Hypothalamus (tissue), 51 donors: ENCODE measurements at regions not wholly inside any gene's neighbourhood (a gene's known extent, or its start where the extent isn't known, plus 50 kb on each side); places are given as distances from the start of the nearest gene placed in this dataset.

Experiments
- DNase-seq, 51 donors: peaks; one replicate each; lab custom pipeline; 2025; lab: John Stamatoyannopoulos, UW

GRCh38 chr12:113688313-113688712 is 216.6 kb upstream of the LHX5 start:
- DNase-seq, result no peak

DNA sequence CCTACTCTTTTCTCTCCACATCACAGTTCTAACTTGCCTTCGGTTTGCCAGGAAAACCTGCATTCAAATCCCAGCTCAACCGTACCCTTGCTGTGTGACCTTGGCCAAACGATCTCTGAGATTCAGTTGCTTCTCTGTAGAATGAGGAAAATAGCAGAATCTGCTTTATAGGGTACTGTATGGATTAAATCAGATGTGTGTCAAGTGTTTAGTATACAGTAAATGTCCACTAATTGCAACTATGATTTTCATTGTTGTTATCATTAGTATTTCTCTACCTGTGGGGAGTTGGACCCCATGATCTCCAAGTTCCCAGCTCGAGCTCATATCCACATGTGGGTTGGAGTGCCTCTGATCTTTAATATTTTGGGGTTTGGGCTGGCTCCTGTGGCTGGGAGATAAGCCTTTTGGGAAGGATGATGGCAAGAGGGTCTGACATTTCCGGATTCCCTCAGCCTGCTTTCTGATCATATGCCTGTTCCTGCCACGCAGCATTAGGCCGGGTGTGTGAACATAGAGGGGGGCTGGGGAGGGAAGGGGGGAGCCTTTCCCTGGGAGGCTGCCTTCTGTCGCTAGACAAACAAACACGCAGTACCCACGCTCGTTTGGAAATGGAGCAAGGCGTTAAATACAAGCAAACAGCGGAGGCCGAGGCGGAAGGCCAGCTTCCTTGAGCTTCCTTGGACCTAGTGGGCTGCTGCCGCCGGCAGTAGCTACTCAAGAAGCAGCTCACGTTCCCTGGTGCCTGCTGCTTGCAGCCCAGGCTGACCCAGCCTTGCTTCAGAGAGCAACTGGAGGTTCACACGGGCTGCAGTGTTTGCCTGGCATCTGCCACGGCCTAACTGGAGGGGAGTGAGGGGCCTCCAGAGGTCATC is 213.5 kb upstream of the LHX5 start:
- DNase-seq, result peak in 15 of 51 donors; percentile 2 to 49 (median 18)

DNA sequence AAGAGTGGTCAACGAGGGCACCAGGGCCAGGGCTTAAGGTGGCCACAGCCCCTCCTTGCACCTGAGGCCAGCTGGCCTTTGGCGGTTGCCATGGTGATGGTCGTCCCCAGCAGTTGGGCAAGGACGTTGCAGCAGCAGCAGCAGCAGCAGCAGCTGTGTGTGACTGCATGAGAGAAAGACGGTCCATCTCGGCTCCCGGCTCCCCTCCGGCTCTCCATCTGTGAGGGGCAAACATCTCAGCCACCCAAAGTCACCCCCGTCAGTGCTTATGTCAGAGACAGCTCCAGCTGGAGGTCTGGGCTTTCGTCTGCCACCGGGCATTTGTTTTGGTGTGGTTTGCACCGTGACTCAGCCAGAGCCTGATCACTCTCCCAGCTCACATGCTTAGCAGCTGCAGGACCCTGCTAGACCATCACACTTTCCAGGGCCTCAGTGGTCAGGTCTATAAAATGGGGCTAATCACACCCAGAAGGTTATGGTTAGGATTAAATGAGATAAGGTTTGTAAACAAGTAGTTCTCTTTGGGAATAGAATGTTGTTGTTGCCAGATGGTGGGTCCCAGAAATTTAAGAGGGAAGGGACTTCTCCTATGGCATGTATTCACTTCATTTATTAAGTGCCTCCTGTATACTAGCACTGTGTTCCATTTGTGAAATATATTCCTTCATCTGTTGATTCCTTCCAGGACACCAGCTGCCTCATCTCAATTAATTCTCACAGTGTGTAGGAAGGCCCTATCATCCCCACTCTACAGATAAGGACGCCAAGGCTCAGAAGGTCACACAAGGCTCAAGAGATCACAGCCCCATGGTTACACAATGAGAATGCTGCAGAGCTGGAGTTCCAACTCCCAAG is 212.6 kb upstream of the LHX5 start:
- DNase-seq, result peak in 5 of 51 donors; percentile 5 to 16 (median 10)

DNA sequence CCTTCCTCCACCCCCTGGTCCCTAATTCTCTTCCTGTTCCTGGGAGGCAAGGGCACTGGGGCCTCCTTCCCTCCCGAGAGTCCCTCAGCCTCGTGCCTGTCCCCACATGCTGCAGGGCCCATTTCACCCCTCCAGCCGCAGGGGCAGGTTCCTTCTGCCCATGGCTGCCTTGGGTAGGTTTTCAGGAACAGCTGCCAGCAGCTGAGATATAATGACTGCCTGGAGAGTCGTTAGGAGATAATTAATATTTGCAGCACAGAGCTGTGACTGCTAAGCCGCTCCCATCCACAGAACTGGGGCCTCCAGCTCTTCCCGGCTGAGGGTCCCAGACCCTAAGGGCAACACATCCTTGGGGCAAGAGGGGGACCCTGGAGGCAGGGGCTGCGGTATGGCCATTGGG is 211.9 kb upstream of the LHX5 start:
- DNase-seq, result no peak

DNA sequence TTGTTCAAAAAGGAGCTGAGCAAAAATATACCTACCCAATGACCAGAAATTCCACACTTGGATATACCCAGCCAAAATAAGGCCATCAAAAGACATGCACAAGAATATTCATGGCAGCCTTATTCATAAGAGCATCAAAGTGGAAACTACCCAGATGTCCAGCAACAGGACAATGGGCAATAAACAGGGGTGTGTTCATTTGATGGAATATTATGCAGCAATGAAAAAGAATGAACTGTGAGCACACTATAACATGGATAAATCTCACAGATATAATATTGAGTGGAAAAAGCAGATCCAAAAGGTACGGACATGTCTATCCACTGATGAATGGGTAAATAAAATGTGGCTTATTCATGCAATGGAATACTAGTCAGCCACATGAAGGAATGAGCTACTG is 209.2 kb upstream of the LHX5 start:
- DNase-seq, result no peak

DNA sequence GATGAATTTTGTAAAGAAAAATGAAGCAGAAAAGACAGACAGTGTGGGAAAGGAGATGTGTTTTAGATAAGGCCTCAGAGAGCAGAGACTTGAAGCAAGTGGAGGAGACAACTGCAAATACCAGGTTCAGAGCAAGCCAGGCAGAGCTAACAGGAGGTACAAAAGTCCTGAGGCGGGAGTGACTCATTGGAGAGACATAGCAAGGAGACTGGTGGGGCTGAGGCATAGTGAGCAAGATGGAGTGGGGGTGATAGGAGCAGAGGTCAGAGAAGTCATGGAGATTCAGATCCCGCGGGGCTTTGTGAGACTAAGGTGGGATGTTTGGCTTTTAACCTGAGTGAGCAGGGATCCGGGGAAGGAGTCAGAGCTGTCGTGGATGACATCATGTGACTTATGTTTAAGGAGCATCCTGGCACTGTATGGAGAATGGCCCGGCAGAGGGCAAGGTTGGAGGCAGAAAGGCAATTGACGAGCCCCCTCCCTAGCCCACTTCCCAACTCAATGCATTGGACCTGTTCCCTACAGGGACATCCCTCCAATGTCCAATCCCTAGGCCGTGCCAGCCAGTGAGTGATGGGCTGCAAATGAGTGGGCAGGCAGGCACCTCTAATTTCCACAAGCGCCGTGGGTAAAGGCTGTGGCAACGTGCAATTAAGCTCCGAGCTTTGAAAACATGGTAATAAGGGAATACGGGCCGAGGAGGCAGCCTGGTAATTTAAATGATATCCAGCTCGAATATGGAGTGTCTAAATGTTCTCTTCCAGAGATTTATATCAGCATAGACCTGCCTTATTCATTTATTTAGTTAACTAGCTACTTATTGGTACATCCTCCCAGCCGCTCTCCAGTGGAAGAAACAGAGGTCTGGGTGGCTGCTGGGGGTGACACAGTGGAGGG is 206.8 kb upstream of the LHX5 start:
- no peak for DNase-seq

DNA sequence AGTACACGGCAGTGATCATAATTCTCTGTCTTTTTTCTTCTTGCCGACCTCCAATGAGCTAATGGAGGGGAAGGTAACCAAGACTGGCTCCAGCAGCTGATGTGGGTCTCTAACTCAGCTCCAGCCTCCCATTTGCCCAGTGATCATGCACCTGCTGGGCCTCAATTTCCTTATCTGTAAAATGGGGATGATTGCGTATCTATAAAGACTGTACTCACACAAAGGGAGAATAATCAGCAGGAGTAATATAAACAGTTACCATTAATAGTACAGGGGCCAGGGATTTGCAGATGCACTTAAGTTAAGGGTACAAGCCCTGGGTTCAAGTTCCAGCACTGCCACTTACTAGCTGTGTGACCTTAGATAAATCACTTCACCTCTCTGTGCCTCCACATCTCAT is 204.9 kb upstream of the LHX5 start:
- DNase-seq, result no peak

GRCh38 chr12:113676117-113676516 is 204.4 kb upstream of the LHX5 start:
- no peak for DNase-seq

GRCh38 chr12:113674996-113675395 is 203.3 kb upstream of the LHX5 start:
- DNase-seq, result no peak

GRCh38 chr12:113674302-113674701 is 202.6 kb upstream of the LHX5 start:
- no peak for DNase-seq

DNA sequence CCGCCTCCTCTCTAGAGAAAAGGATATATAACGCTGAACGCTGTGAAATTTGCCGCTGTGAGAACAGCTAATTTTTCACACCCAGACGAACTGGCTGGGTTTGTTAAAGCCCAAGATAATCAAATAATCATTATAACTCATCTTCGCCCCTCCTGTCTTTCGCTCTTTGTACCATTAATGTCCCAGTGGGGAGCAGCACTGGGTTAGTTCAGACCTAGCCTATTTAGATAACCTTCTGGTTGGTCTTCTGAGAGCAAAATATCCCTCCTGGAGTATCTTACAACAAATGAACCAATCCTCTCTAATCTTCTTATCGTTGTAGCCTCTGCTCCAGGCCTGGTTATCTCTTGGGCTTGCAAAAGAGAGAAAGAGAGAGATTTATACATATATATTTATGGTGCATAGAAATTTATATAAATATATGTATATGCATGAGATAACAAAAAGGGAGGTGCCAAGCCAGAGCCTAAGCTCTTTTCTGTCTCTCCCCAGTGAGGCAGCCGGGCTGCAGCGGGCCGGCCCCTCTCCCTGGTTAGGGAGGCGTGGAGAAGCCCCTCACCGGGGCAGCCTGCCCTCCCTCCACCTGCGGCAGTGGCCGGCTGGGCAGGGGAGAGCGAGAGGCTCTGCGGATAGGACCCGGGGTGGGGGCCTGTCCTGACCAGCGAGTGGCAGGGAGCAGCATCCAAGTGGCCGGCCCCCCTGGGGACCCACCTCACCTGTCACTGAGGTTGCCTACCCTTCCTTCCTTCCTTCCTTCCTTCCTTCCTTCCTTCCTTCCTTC is 202.0 kb upstream of the LHX5 start:
- DNase-seq, result no peak

GRCh38 chr12:113670742-113671141 is 199.1 kb upstream of the LHX5 start:
- no peak for DNase-seq

- DNase-seq, result no peak
Measured at GRCh38 chr12:113667676-113668356, 196.1 kb upstream of the LHX5 start.

DNA sequence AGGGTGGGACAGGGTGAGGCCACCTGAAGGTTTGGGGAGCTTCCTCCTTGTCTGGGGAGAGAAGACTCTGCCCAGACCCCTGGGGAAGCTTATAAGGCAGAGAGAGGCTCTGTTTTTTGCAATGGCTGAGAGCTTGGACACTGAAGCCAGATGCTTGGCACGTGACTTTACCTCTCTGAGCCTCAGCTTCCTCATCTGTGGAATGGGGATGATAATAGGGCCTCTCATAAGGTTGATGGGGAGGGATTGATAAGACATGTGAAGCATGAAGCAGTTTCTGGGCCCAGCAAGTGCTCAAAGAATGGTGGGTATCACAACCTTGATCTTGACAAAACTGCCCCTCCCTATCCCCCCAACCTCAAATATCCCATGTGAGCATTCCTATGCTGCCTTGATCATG is 195.4 kb upstream of the LHX5 start:
- DNase-seq, result no peak

DNA sequence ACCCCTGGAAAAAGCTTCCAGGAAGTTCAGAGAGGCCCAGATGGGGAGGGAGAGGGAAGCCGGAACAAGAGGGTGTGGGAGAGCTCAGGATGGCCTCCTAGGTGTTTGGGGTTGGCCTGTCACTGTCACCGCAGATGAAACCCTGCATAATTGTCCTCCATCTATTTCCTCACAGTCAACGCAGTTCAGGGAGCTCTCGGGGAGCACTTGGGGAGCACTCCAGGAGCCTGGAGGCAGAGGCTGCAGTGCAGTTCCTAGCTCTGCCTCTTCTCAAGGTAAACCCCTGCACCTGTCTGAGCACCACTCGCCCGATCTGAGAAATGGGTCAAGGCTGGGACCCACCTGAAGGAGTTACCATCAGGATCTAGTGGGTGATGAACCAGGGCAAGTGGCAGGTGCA is 194.6 kb upstream of the LHX5 start:
- DNase-seq, result no peak

DNA sequence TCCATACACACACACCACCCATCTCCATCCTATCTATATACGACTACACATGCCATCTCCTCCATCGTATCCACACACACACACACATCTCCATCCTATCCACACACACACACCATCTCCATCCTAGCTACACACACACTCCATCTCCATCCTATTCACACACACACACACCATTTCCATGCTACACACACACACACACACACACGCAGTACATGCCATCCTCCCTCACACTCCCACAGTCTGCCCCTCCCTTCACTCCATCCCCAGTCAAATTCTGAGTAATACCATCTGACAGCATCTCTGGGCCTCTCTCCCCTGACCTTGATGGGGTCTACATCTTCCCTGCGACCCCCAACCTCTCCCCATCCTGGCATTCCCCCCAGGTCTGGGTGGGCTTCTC is 193.8 kb upstream of the LHX5 start:
- DNase-seq, result no peak

- DNase-seq, result no peak
Measured at GRCh38 chr12:113664224-113664681, 192.6 kb upstream of the LHX5 start.

GRCh38 chr12:113663396-113663795 is 191.7 kb upstream of the LHX5 start:
- no peak for DNase-seq

GRCh38 chr12:113660936-113661335 is 189.3 kb upstream of the LHX5 start:
- peak in 1 of 51 donors; percentile 4 for DNase-seq
